Stimulated activated memory B cell treated with anti-CD40 and anti-IgM and Interleukin-4, amounts not matched to agents 10 μg/mL and 1 μg/mL and 100 μg/mL, for 72 hours (primary cell): ENCODE measurements at regions not wholly inside any gene's neighbourhood (a gene's known extent, or its start where the extent isn't known, plus 50 kb on each side); places are given as distances from the start of the nearest gene placed in this dataset.
"Not testable (repeated sequence)": the region's sequence is repeated elsewhere in the genome, so short reads cannot be mapped to it uniquely, and the experiment has no call there.

ENCODE experiments used
- ATAC-seq: fragments of 150-1000 bp; cut with Tn5 transposase; 2 replicates; pipeline ENCODE4 v1.10.0; 2021
- H3K27ac Mint-ChIP-seq: one replicate; pipeline ENCODE4 v1.8.0; 2022; ENCODE audit warnings: mild to moderate bottlenecking, mixed read lengths
- H3K27me3 Mint-ChIP-seq: one replicate; pipeline ENCODE4 v1.8.0; 2022; ENCODE audit warnings: mixed read lengths
- H3K36me3 Mint-ChIP-seq: one replicate; pipeline ENCODE4 v1.8.0; 2022; ENCODE audit warnings: mixed read lengths
- H3K4me1 Mint-ChIP-seq: one replicate; pipeline ENCODE4 v1.8.0; 2022; ENCODE audit warnings: mixed read lengths
- H3K4me3 Mint-ChIP-seq: one replicate; pipeline ENCODE4 v1.8.0; 2022; ENCODE audit warnings: mild to moderate bottlenecking, moderate library complexity, mixed read lengths
- H3K9me3 Mint-ChIP-seq: one replicate; pipeline ENCODE4 v1.8.0; 2022; ENCODE audit warnings: mixed read lengths

GRCh38 chr10:93222211-93222754, 148.6 kb downstream of the CYP26A1 start:
- H3K9me3 Mint-ChIP-seq = peaks cover 2% of the 10 kb centered on the region
- H3K27ac Mint-ChIP-seq = no peak overlapping the region
- H3K4me1 Mint-ChIP-seq = no peaks in the 10 kb centered on the region
- no peaks in the 10 kb centered on the region for H3K27me3 Mint-ChIP-seq
- no peak overlapping the region for H3K4me3 Mint-ChIP-seq
- ATAC-seq = no peak
- no peaks in the 10 kb centered on the region for H3K36me3 Mint-ChIP-seq

- no peak overlapping the region for H3K4me3 Mint-ChIP-seq
- H3K36me3 Mint-ChIP-seq = no peaks in the 10 kb centered on the region
- H3K9me3 Mint-ChIP-seq = peaks cover 2% of the 10 kb centered on the region
- H3K27me3 Mint-ChIP-seq = no peaks in the 10 kb centered on the region
- no peaks in the 10 kb centered on the region for H3K4me1 Mint-ChIP-seq
- no peak for ATAC-seq
- H3K27ac Mint-ChIP-seq = no peak overlapping the region
Observed at GRCh38 chr10:93222876-93223275, 149.2 kb downstream of the CYP26A1 start.

- no peak for ATAC-seq
- Mint-ChIP-seq H3K27ac (no peak overlapping the region), H3K36me3 (no peaks in the 10 kb centered on the region), H3K27me3 (no peaks in the 10 kb centered on the region), H3K4me1 (no peaks in the 10 kb centered on the region), H3K9me3 (peaks cover 2% of the 10 kb centered on the region), H3K4me3 (no peak overlapping the region)
Observed at GRCh38 chr10:93223336-93223735, 149.6 kb downstream of the CYP26A1 start.

GRCh38 chr10:93224005-93224779, 150.5 kb downstream of the CYP26A1 start:
- peaks cover 2% of the 10 kb centered on the region for H3K9me3 Mint-ChIP-seq
- H3K4me3 Mint-ChIP-seq = no peak overlapping the region
- no peaks in the 10 kb centered on the region for H3K27me3 Mint-ChIP-seq
- ATAC-seq = no peak
- H3K36me3 Mint-ChIP-seq = no peaks in the 10 kb centered on the region
- no peaks in the 10 kb centered on the region for H3K4me1 Mint-ChIP-seq
- no peak overlapping the region for H3K27ac Mint-ChIP-seq

DNA sequence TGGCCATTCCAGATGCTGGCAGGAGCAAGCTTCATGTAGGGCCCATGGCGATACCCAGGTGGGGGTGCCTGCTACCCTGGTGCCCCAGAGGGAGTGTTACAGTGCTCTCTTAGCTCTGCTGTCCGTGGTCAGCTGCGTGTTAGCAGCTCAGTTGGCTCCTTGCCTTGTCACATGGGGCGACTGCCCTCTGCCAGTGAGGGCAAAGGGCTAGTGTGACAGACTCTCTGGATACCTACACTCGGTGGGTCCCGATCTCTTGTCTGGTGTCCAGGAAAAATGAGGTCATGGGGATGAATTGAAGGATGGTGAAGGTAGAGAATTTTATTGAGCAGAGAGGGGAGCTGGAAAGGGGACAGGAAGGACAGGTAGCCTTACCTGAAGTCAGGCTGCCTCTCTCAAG, 152.2 kb downstream of the CYP26A1 start:
- Mint-ChIP-seq H3K4me1 (no peaks in the 10 kb centered on the region), H3K27me3 (no peaks in the 10 kb centered on the region), H3K36me3 (no peaks in the 10 kb centered on the region), H3K27ac (no peak overlapping the region), H3K9me3 (peaks cover 2% of the 10 kb centered on the region), H3K4me3 (no peak overlapping the region)
- no peak for ATAC-seq

- Mint-ChIP-seq H3K9me3 (peaks cover 2% of the 10 kb centered on the region), H3K36me3 (no peaks in the 10 kb centered on the region), H3K4me1 (no peaks in the 10 kb centered on the region), H3K27ac (no peak overlapping the region), H3K27me3 (no peaks in the 10 kb centered on the region), H3K4me3 (no peak overlapping the region)
- no peak for ATAC-seq
Observed at GRCh38 chr10:93226619-93227018, 152.9 kb downstream of the CYP26A1 start.

- H3K9me3 Mint-ChIP-seq, H3K27me3 Mint-ChIP-seq, H3K36me3 Mint-ChIP-seq, H3K27ac Mint-ChIP-seq, H3K4me1 Mint-ChIP-seq, H3K4me3 Mint-ChIP-seq, ATAC-seq: not testable (repeated sequence)
Observed at GRCh38 chr10:93230596-93230995, 156.9 kb downstream of the CYP26A1 start.

- H3K4me1 Mint-ChIP-seq, H3K9me3 Mint-ChIP-seq, H3K27ac Mint-ChIP-seq, H3K27me3 Mint-ChIP-seq, H3K4me3 Mint-ChIP-seq, ATAC-seq, H3K36me3 Mint-ChIP-seq: not testable (repeated sequence)
Observed at GRCh38 chr10:93232159-93232558, 158.5 kb downstream of the CYP26A1 start.

- H3K9me3 Mint-ChIP-seq, H3K4me1 Mint-ChIP-seq, H3K27ac Mint-ChIP-seq, ATAC-seq, H3K27me3 Mint-ChIP-seq, H3K4me3 Mint-ChIP-seq, H3K36me3 Mint-ChIP-seq: not testable (repeated sequence)
Observed at GRCh38 chr10:93234940-93235339, 161.2 kb downstream of the CYP26A1 start.

DNA sequence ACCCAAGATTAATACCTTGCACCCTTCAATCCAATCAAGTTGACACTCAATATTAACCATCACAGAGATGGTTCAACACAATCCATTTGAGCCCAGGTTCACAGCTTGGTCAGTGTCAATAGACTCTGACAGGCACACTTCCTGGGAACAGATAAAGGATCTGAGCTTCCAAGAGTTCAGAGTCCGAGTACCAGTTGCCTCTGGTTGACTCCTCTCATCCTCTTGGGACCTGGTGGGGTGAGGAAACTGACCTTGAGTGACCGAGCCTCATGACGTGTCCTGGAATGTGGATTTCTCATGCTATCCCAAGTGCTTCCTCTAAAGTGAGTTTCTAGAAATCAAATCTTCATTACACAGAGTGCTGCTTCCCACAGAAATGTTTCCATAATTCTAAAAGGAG, 162.0 kb downstream of the CYP26A1 start:
- peaks cover 7% of the 10 kb centered on the region for H3K27me3 Mint-ChIP-seq
- peaks cover 8% of the 10 kb centered on the region for H3K4me1 Mint-ChIP-seq
- no peak for ATAC-seq
- no peaks in the 10 kb centered on the region for H3K36me3 Mint-ChIP-seq
- no peak overlapping the region for H3K27ac Mint-ChIP-seq
- H3K9me3 Mint-ChIP-seq = peaks cover 3% of the 10 kb centered on the region
- no peak overlapping the region for H3K4me3 Mint-ChIP-seq

DNA sequence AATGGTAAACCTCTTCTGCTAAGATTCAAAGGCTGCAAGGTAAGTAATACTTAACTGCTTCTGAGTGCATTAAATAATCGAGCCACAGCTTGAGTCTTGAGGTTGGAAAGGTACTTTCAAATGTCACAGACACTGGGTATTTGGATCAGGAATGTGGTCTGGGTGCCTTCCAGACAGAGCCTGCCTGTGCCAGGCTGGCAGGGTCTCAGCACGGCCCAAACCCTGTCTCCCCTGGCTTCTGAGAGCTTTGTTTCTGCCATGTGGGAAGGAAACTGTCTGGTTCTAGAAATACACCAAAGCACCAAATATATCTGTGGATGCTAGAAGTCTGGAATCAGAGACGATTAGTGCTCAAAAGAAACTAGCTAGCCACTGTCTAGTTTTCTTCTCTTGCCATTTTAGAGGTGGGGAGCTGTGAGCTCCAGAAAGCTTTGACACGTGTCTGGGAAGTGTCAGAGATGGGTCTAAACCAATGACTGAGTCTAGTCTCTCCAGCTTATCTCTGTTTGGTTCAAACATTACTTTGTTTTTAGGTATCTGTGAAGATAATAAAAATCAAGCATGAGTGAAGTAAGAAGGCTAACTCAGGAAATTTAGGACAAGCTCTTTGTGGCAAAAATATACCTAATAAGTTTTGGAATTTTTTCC, 162.8 kb downstream of the CYP26A1 start:
- ATAC-seq = no peak
- H3K9me3 Mint-ChIP-seq = peaks cover 3% of the 10 kb centered on the region
- H3K27me3 Mint-ChIP-seq = peaks cover 7% of the 10 kb centered on the region

GRCh38 chr10:93245147-93245546, 171.5 kb downstream of the CYP26A1 start:
- H3K4me1 Mint-ChIP-seq = no peaks in the 10 kb centered on the region
- peaks cover 24% of the 10 kb centered on the region for H3K27me3 Mint-ChIP-seq
- H3K4me3 Mint-ChIP-seq = no peak overlapping the region
- no peak overlapping the region for H3K27ac Mint-ChIP-seq
- H3K9me3 Mint-ChIP-seq = no peaks in the 10 kb centered on the region
- no peak for ATAC-seq
- H3K36me3 Mint-ChIP-seq = no peaks in the 10 kb centered on the region

More for the DNA sequence above, 162.8 kb downstream of the CYP26A1 start:
- Mint-ChIP-seq H3K4me1 (peaks cover 8% of the 10 kb centered on the region), H3K4me3 (no peak overlapping the region), H3K27ac (no peak overlapping the region), H3K36me3 (no peaks in the 10 kb centered on the region)

DNA sequence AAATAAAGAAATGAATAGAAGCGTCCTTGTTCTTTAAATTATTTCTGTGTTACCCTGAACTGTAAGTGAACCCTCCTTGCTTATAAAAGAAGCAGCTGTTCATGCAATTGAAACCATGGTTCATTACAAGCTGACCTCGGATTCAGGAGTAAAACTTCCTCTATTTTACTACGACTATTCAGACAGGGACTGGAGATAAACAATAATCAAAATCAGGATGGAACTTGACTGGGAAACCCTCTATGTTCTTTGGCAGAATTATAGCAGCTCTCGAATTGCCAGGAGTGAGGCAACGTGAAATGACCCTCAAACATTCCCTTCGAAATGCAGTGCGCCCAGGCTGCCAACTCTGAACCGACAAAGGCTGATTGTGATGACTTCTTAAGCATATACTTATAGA, 172.1 kb downstream of the CYP26A1 start:
- ATAC-seq = no peak
- H3K4me1 Mint-ChIP-seq = no peaks in the 10 kb centered on the region
- no peak overlapping the region for H3K4me3 Mint-ChIP-seq
- H3K27ac Mint-ChIP-seq = no peak overlapping the region
- peaks cover 23% of the 10 kb centered on the region for H3K27me3 Mint-ChIP-seq
- no peaks in the 10 kb centered on the region for H3K36me3 Mint-ChIP-seq
- no peaks in the 10 kb centered on the region for H3K9me3 Mint-ChIP-seq

GRCh38 chr10:93248583-93249227, 175.0 kb downstream of the CYP26A1 start:
- Mint-ChIP-seq H3K27me3 (peaks cover 23% of the 10 kb centered on the region), H3K4me1 (no peaks in the 10 kb centered on the region), H3K4me3 (no peak overlapping the region), H3K9me3 (no peaks in the 10 kb centered on the region), H3K36me3 (no peaks in the 10 kb centered on the region), H3K27ac (no peak overlapping the region)
- ATAC-seq = no peak

DNA sequence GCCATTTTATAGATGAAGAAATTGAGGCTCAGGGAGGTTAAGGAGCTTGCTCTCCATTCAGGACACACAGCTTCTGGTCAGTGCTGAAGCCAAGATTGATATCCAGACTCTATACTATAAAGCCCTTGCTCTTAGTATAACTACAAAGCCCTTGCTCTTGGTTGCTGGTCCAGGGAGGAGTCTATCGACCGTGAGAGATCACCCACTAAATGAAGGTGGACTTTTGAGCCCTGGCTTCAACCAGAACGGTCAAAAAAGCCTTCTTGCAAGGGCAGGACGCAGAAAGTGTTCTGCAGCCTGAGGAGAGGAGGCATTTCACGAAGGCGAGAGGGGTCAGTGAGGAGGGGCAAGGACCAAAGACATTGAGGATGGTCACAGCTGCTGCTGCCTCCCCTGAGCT, 176.3 kb downstream of the CYP26A1 start:
- Mint-ChIP-seq H3K4me3 (no peak overlapping the region), H3K36me3 (no peaks in the 10 kb centered on the region), H3K9me3 (no peaks in the 10 kb centered on the region), H3K4me1 (no peaks in the 10 kb centered on the region), H3K27me3 (peaks cover 13% of the 10 kb centered on the region), H3K27ac (no peak overlapping the region)
- no peak for ATAC-seq
